H1 (cell line): ENCODE measurements at regions not wholly inside any gene's neighbourhood (a gene's known extent, or its start where the extent isn't known, plus 50 kb on each side); places are given as distances from the start of the nearest gene placed in this dataset.

Experiments
- CTCF ChIA-PET: fragments of 300-600 bp; sonication (Branson Sonifier 250); formaldehyde crosslinking; loops from one replicate; lab custom pipeline; 2021; ENCODE audit not compliant: partially characterized antibody; lab: Charles Lee
- POLR2A ChIA-PET: fragments of 300-600 bp; sonication (Branson Sonifier 250); formaldehyde crosslinking; loops from one replicate; lab custom pipeline; 2021; ENCODE audit warnings: inconsistent platforms; ENCODE audit not compliant: partially characterized antibody; lab: Charles Lee
- DNase-seq, 2 experiments: peaks; one replicate each; pipeline versions ENCODE4 v3.0.0 to v3.0.0-alpha.2; 2010 to 2022; ENCODE audit warnings: low spot score in 2 of 2, low read depth in 1 of 2, mixed read lengths in 1 of 2
- FAIRE-seq: peaks from 2 replicates; lab custom pipeline; 2011; peaks lifted over from hg19 to GRCh38; lab: Jason Lieb, UNC
- H2AFZ ChIP-seq: 2 replicates; pipeline ENCODE4 v1.8.1; 2012; ENCODE audit warnings: low read length, inconsistent platforms
- H2AK5ac ChIP-seq: 2 replicates; pipeline ENCODE4 v1.6.1; 2013; ENCODE audit warnings: low read depth, low read length
- H2BK120ac ChIP-seq: replicated peaks from 2 replicates; pipeline ENCODE3; 2013; ENCODE audit warnings: low read depth, low read length, inconsistent platforms
- H2BK12ac ChIP-seq: 2 replicates; pipeline ENCODE4 v1.6.1; 2013; ENCODE audit warnings: low read depth, low read length
- H2BK15ac ChIP-seq: 2 replicates; pipeline ENCODE4 v1.6.1; 2013; ENCODE audit warnings: low read length
- H2BK20ac ChIP-seq: 2 replicates; pipeline ENCODE4 v1.6.1; 2013; ENCODE audit warnings: low read length
- H2BK5ac ChIP-seq: 2 replicates; pipeline ENCODE4 v1.6.1; 2013; ENCODE audit warnings: low read depth, low read length
- H3K14ac ChIP-seq: 2 replicates; pipeline ENCODE4 v1.6.1; 2013; ENCODE audit warnings: inconsistent platforms; ENCODE audit not compliant: insufficient read length
- H3K18ac ChIP-seq: 2 replicates; pipeline ENCODE4 v1.6.1; 2013; ENCODE audit warnings: low read length; ENCODE audit errors: extremely low read depth
- H3K23ac ChIP-seq: 2 replicates; pipeline ENCODE4 v1.6.1; 2013; ENCODE audit warnings: inconsistent platforms; ENCODE audit not compliant: insufficient read length
- H3K23me2 ChIP-seq: 2 replicates; pipeline ENCODE4 v1.6.1; 2013; ENCODE audit warnings: low read depth, low read length
- H3K27ac ChIP-seq: 2 replicates; pipeline ENCODE4 v1.6.1; 2011; ENCODE audit warnings: low read depth, low read length, inconsistent platforms
- H3K27me3 ChIP-seq, 4 experiments: replicated peaks in 1 of 4; 1 replicate in 1 of 4; 2 replicates in 3 of 4; pipeline versions ENCODE4 v1.6.1 to v1.8.1; 2011 to 2013; ENCODE audit warnings: low read length in 3 of 4, mild to moderate bottlenecking in 3 of 4, inconsistent platforms in 2 of 4, mixed read lengths in 2 of 4, moderate library complexity in 1 of 4; ENCODE audit not compliant: control insufficient read depth in 3 of 4, insufficient read depth in 3 of 4; ENCODE audit errors: extremely low read depth in 1 of 4
- H3K36me3 ChIP-seq, 4 experiments: 2 replicates each; pipeline versions ENCODE4 v1.6.1 to v1.8.1; 2011 to 2013; ENCODE audit warnings: mild to moderate bottlenecking in 4 of 4, low read length in 3 of 4, moderate library complexity in 2 of 4, control low read depth in 1 of 4, inconsistent platforms in 1 of 4; ENCODE audit not compliant: insufficient read depth in 4 of 4, control insufficient read depth in 2 of 4
- H3K4ac ChIP-seq: replicated peaks from 2 replicates; pipeline ENCODE3; 2013; ENCODE audit warnings: low read length, low read depth, mixed read lengths, inconsistent platforms; ENCODE audit not compliant: insufficient read length
- H3K4me1 ChIP-seq, 4 experiments: replicated peaks in 1 of 4; 1 replicate in 1 of 4; 2 replicates in 3 of 4; pipeline versions ENCODE4 v1.6.1 to v1.8.1; 2011 to 2013; ENCODE audit warnings: low read length in 3 of 4, inconsistent platforms in 2 of 4, mixed read lengths in 1 of 4; ENCODE audit not compliant: insufficient read depth in 4 of 4, control insufficient read depth in 3 of 4
- H3K4me2 ChIP-seq, 2 experiments: 2 replicates each; pipeline versions ENCODE4 v1.6.1 to v1.8.1; 2011 to 2013; ENCODE audit warnings: low read depth in 2 of 2, low read length in 2 of 2, control low read depth in 1 of 2, inconsistent platforms in 1 of 2, mild to moderate bottlenecking in 1 of 2; ENCODE audit not compliant: insufficient read depth in 1 of 2
- H3K4me3 ChIP-seq, 4 experiments: fragments of 200-600, 300-600 bp in 1 of 4; sonication (generic), shearing (Covaris generic), sonication (Bioruptor Twin) in 1 of 4; 2 replicates each; pipeline versions ENCODE4 v1.5.1 to v1.8.1; 2011 to 2016; ENCODE audit warnings: low read length in 4 of 4, low read depth in 3 of 4, control low read depth in 2 of 4, inconsistent platforms in 2 of 4, mild to moderate bottlenecking in 2 of 4, mixed read lengths in 1 of 4, moderate library complexity in 1 of 4; ENCODE audit not compliant: insufficient read depth in 2 of 4; ENCODE audit errors: extremely low read depth in 1 of 4
- H3K56ac ChIP-seq: replicated peaks from 2 replicates; pipeline ENCODE3; 2013; ENCODE audit warnings: low read depth, mild to moderate bottlenecking, mixed read lengths, low read length, inconsistent platforms; ENCODE audit not compliant: insufficient read length
- H3K79me1 ChIP-seq: 2 replicates; pipeline ENCODE4 v1.6.1; 2013; ENCODE audit warnings: low read depth, low read length, control low read depth
- H3K79me2 ChIP-seq, 2 experiments: 2 replicates each; pipeline versions ENCODE4 v1.6.1 to v1.8.1; 2012 to 2013; ENCODE audit warnings: low read length in 2 of 2, mild to moderate bottlenecking in 2 of 2, inconsistent platforms in 1 of 2; ENCODE audit not compliant: insufficient read depth in 2 of 2, control insufficient read depth in 1 of 2
- H3K9ac ChIP-seq, 4 experiments: replicated peaks in 1 of 4; 1 replicate in 1 of 4; 2 replicates in 3 of 4; pipeline versions ENCODE4 v1.6.1 to v1.8.1; 2011 to 2013; ENCODE audit warnings: low read depth in 3 of 4, low read length in 3 of 4, control low read depth in 2 of 4, mild to moderate bottlenecking in 2 of 4, moderate library complexity in 2 of 4, inconsistent platforms in 1 of 4; ENCODE audit errors: extremely low read depth in 1 of 4
- H3K9me3 ChIP-seq, 2 experiments: 2 replicates each; pipeline versions ENCODE4 v1.6.1 to v1.8.1; 2012 to 2013; ENCODE audit warnings: mild to moderate bottlenecking in 2 of 2, moderate library complexity in 2 of 2, control low read depth in 1 of 2, inconsistent platforms in 1 of 2, low read depth in 1 of 2, low read length in 1 of 2, mixed read lengths in 1 of 2; ENCODE audit not compliant: insufficient read depth in 2 of 2
- H4K20me1 ChIP-seq, 2 experiments: replicated peaks in 1 of 2; 2 replicates each; pipeline versions ENCODE3 to v1.8.1; 2011 to 2013; ENCODE audit warnings: inconsistent platforms in 2 of 2, low read length in 2 of 2, mild to moderate bottlenecking in 1 of 2; ENCODE audit not compliant: insufficient read depth in 2 of 2, control insufficient read depth in 1 of 2
- H4K5ac ChIP-seq: 2 replicates; pipeline ENCODE4 v1.6.1; 2013; ENCODE audit warnings: low read length, low read depth, mixed read lengths, inconsistent platforms; ENCODE audit not compliant: insufficient read length
- H4K8ac ChIP-seq: 2 replicates; pipeline ENCODE4 v1.8.0; 2013; ENCODE audit warnings: mild to moderate bottlenecking, moderate library complexity, low read length, inconsistent platforms; ENCODE audit not compliant: insufficient read depth; ENCODE audit errors: extremely low read depth
- H4K91ac ChIP-seq: replicated peaks from 2 replicates; pipeline ENCODE3; 2013; ENCODE audit warnings: low read length, mixed read lengths, inconsistent platforms; ENCODE audit not compliant: insufficient read length
- CREB1 ChIP-seq: IDR thresholded peaks from 2 replicates; pipeline ENCODE4 v1.6.1; 2012; ENCODE audit warnings: inconsistent platforms
- RAD21 ChIP-seq, 2 experiments: IDR thresholded peaks in 1 of 2; conservative IDR thresholded peaks in 1 of 2; 2 replicates each; pipeline ENCODE4 v1.6.1; 2011; ENCODE audit warnings: low read depth in 2 of 2, low read length in 2 of 2, improper control_type of control experiment in 1 of 2, inconsistent platforms in 1 of 2, mild to moderate bottlenecking in 1 of 2, moderate library complexity in 1 of 2
- ZNF274 ChIP-seq: IDR thresholded peaks from 2 replicates; pipeline ENCODE4 v1.7.0; 2012; ENCODE audit warnings: low read length, borderline replicate concordance; ENCODE audit errors: extremely low read depth
- WGBS, 2 experiments: shearing (Covaris generic) in 1 of 2; methylation state at CpG; one replicate each; pipeline versions ENCODE4 v1.1.6 to v1.1.7; 2013 to 2015; ENCODE audit warnings: low lambda C conversion rate in 2 of 2, mixed read lengths in 2 of 2, inconsistent platforms in 1 of 2, low coverage in 1 of 2, missing lambda C conversion rate in 1 of 2; ENCODE audit not compliant: insufficient replicate concordance in 2 of 2, insufficient coverage in 1 of 2, insufficient read length in 1 of 2; ENCODE audit errors: extremely low coverage in 1 of 2, missing lambda C conversion rate in 1 of 2; 5-methylcytosine and 5-hydroxymethylcytosine counted together
- TF ChIP-seq, protein P1 (sequence below), 3 experiments: IDR thresholded peaks; 1 replicate in 2 of 3; 2 replicates in 1 of 3; pipeline versions ENCODE4 v1.5.1 to v1.6.1; 2011; ENCODE audit warnings: low read length in 3 of 3, mild to moderate bottlenecking in 3 of 3, inconsistent platforms in 2 of 3, low read depth in 1 of 3, moderate library complexity in 1 of 3; ENCODE audit not compliant: insufficient read depth in 1 of 3; ENCODE audit errors: control extremely low read depth in 1 of 3

DNA sequence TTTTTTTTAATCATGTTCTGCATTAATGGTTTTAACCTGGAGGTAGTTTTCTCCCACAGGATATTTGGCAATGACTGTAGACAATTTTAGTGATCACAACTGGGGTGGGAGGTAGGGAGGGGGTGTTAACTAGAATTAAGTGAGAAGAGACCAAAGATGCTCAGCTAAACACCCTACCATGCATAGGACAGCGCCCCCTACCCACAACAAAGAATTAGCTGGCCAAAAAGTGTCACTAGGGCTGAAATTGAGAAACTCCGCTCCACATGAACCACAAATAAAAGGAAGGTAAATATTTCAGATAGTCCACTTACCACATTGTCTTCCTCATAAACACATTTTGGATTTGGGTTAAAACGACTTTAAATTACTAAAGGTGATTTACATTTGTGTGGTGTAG lies 942.6 kb downstream of the SUCLG1 start:
- Histone ChIP-seq H3K4me3 (no peak overlapping the region), H3K4me2 (no peak overlapping the region), H4K5ac (no peak overlapping the region), H3K9me3 (peaks cover 0 to 8% of the 10 kb centered on the region in 2 experiments; a peak in 1 of 4 replicates), H2BK15ac (no peak overlapping the region), H4K91ac (no peak overlapping the region), H3K23me2 (no peaks in the 10 kb centered on the region), H3K4me1 (no peaks in the 10 kb centered on the region), H2BK20ac (no peak overlapping the region), H2BK12ac (no peak overlapping the region), H3K36me3 (no peaks in the 10 kb centered on the region), H2AK5ac (no peak overlapping the region), H3K4ac (no peak overlapping the region), H3K27ac (no peak overlapping the region), H3K27me3 (no peaks in the 10 kb centered on the region), H2BK5ac (no peak overlapping the region), H4K20me1 (no peaks in the 10 kb centered on the region), H3K9ac (no peak overlapping the region), H3K18ac (no peak overlapping the region), H3K23ac (no peak overlapping the region), H3K79me1 (no peaks in the 10 kb centered on the region), H3K56ac (no peak overlapping the region), H2BK120ac (no peak overlapping the region), H4K8ac (no peak overlapping the region), H2AFZ (no peak overlapping the region), H3K79me2 (no peaks in the 10 kb centered on the region), H3K14ac (no peak overlapping the region)
- FAIRE-seq, result no peak
- ChIA-PET POLR2A (no interaction called here), CTCF (interaction anchor here (0.8 to 3.4 kb wide), 9 partner anchors 12 to 519 kb away, joined by 3 to 23 read pairs (median 5); no protein-coding TSS in a partner anchor)
- TF ChIP-seq CREB1 (0 out of 2 replicates have a peak, but pooled peaks have one; percentile 8), ZNF274 (no peak), RAD21 (IDR thresholded peaks at IDR 0.05 in 1 of 2, conservative IDR thresholded peaks at IDR 0.05 in 1 of 2; ENCODE audit: low read depth in 2 of 2, low read length in 2 of 2) (peak; percentile 46 to 58; a peak in 3 of 4 replicates)
- TF ChIP-seq, protein P1, sequence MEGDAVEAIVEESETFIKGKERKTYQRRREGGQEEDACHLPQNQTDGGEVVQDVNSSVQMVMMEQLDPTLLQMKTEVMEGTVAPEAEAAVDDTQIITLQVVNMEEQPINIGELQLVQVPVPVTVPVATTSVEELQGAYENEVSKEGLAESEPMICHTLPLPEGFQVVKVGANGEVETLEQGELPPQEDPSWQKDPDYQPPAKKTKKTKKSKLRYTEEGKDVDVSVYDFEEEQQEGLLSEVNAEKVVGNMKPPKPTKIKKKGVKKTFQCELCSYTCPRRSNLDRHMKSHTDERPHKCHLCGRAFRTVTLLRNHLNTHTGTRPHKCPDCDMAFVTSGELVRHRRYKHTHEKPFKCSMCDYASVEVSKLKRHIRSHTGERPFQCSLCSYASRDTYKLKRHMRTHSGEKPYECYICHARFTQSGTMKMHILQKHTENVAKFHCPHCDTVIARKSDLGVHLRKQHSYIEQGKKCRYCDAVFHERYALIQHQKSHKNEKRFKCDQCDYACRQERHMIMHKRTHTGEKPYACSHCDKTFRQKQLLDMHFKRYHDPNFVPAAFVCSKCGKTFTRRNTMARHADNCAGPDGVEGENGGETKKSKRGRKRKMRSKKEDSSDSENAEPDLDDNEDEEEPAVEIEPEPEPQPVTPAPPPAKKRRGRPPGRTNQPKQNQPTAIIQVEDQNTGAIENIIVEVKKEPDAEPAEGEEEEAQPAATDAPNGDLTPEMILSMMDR (IDR thresholded peaks at IDR 0.05; ENCODE audit: control extremely low read depth in 1 of 3, insufficient read depth in 1 of 3, low read depth in 1 of 3, low read length in 3 of 3), result peak; percentile 21 to 65 (median 46)
- WGBS, 2 experiments, result 58% methylated on average over 3 of the region's 3 CpGs; no CpG with 5 or more reads in 1 of the 2 experiments
- peak in 1 of 2 experiments; percentile 61 for DNase-seq
